Upper lobe of right lung (tissue), 1 donor: ENCODE measurements at regions not wholly inside any gene's neighbourhood (a gene's known extent, or its start where the extent isn't known, plus 50 kb on each side); places are given as distances from the start of the nearest gene placed in this dataset.
A peak's percentile ranks its signal among the peaks of the same experiment; 100 is the strongest.
"Not testable (repeated sequence)": the region's sequence is repeated elsewhere in the genome, so short reads cannot be mapped to it uniquely, and the experiment has no call there.

Experiments
- ATAC-seq: fragments of 200-7000 bp; cut with Tn5 transposase; one replicate; pipeline ENCODE4 v1.9.1; 2020; ENCODE audit warnings: mild to moderate bottlenecking, moderate library complexity
- DNase-seq: peaks from one replicate; pipeline ENCODE4 v3.0.0-alpha.2; 2020
- H3K27ac ChIP-seq: fragments of 200-600 bp; one replicate; pipeline ENCODE4 v1.8.0; 2022
- H3K27me3 ChIP-seq: fragments of 200-600 bp; one replicate; pipeline ENCODE4 v1.8.0; 2022; ENCODE audit warnings: mild to moderate bottlenecking
- H3K36me3 ChIP-seq: fragments of 200-600 bp; one replicate; pipeline ENCODE4 v1.8.0; 2022
- H3K4me1 ChIP-seq: fragments of 200-600 bp; one replicate; pipeline ENCODE4 v1.8.0; 2022
- H3K4me3 ChIP-seq: fragments of 200-600 bp; one replicate; pipeline ENCODE4 v1.8.0; 2022; ENCODE audit warnings: mild to moderate bottlenecking
- H3K9me3 ChIP-seq: fragments of 200-600 bp; one replicate; pipeline ENCODE4 v1.8.0; 2022
- intact Hi-C: fragments of 100-400 bp; cut with DNase I; formaldehyde crosslinking; loops from one replicate; pipeline ENCODE4 v1.11.0; 2022
- TF ChIP-seq, protein P1 (sequence below): fragments of 200-600 bp; IDR thresholded peaks from one replicate; pipeline ENCODE4 v1.8.0; 2022; ENCODE audit warnings: antibody characterized with exemption
- donor health status: DM: no; HTN: yes; CAD: no; lungs with severe emphysema.

- peak; percentile 74 for DNase-seq
- ATAC-seq: peak; percentile 54
- TF ChIP-seq, protein P1, sequence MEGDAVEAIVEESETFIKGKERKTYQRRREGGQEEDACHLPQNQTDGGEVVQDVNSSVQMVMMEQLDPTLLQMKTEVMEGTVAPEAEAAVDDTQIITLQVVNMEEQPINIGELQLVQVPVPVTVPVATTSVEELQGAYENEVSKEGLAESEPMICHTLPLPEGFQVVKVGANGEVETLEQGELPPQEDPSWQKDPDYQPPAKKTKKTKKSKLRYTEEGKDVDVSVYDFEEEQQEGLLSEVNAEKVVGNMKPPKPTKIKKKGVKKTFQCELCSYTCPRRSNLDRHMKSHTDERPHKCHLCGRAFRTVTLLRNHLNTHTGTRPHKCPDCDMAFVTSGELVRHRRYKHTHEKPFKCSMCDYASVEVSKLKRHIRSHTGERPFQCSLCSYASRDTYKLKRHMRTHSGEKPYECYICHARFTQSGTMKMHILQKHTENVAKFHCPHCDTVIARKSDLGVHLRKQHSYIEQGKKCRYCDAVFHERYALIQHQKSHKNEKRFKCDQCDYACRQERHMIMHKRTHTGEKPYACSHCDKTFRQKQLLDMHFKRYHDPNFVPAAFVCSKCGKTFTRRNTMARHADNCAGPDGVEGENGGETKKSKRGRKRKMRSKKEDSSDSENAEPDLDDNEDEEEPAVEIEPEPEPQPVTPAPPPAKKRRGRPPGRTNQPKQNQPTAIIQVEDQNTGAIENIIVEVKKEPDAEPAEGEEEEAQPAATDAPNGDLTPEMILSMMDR: no peak
- Histone ChIP-seq H3K9me3 (no peaks in the 10 kb centered on the region), H3K27ac (peak overlapping the region; percentile 44), H3K36me3 (no peaks in the 10 kb centered on the region), H3K4me3 (no peak overlapping the region), H3K27me3 (no peaks in the 10 kb centered on the region), H3K4me1 (peaks cover 10% of the 10 kb centered on the region)
- intact Hi-C loops: no loop called here
These were observed 68.0 kb upstream of the ARL8B start for GRCh38 chr3:5054098-5054497.

GRCh38 chr3:5054579-5054978 lies 67.5 kb upstream of the ARL8B start:
- DNase-seq, ATAC-seq, H3K4me3 ChIP-seq, H3K36me3 ChIP-seq, H3K27me3 ChIP-seq, H3K4me1 ChIP-seq, H3K27ac ChIP-seq, H3K9me3 ChIP-seq, intact Hi-C loops: not testable (repeated sequence)

DNA sequence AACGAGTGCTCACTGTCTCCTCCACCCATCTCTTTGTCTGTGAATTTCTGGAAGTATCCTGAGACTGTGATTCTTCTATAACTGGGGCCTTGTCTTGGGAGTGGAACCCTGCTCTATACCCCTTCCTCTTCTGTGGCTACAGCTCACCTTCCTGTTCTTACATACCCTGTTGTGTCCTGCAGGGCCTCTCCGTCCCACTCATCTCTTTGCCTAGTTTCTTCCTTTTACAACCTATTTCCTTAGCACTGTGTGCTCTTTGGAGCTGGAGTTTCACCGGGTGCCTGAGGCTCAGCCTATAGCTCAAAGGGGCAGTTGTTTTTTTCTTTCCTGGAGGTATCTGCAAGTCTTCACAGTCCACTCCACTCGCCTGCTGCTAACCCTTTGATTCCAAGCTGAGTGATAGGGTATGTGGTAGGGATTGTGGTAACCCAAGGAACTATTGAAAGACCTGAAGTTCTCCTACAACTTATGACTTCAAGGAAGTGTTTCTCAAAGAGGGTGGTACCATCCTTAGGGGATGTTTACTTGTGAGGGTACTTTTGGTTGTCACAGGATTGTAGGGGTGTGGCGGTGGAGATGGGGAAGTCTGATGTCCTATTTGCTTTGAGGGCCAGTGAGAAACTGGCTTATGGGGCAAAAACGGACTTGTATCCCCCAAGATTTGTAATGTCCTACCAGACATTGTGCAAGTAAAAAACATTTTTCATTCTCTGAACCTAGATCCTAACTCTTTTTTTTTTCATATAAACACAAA lies 66.6 kb upstream of the ARL8B start:
- no peaks in the 10 kb centered on the region for H3K27me3 ChIP-seq
- intact Hi-C loops: no loop called here
- peaks cover 10% of the 10 kb centered on the region for H3K4me1 ChIP-seq
- no peaks in the 10 kb centered on the region for H3K9me3 ChIP-seq
- ATAC-seq: peak; percentile 58
- no peak overlapping the region for H3K4me3 ChIP-seq
- H3K27ac ChIP-seq: peak overlapping the region; percentile 44
- DNase-seq: no peak
- TF ChIP-seq, protein P1: no peak
- H3K36me3 ChIP-seq: no peaks in the 10 kb centered on the region

DNA sequence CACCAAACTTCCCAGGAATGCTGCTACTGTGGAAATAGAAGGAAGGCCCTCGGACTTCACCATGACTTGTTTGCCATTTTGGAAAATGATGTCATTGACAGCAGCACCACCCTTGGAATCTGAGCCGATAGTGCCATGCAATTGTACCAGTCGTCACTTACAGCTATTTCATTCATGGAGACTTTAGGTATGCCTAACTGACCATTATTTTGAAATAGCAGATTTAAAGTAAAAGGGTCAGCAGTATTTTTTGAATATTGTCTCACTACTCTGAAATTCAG lies 66.0 kb upstream of the ARL8B start:
- Histone ChIP-seq H3K36me3 (no peaks in the 10 kb centered on the region), H3K27me3 (no peaks in the 10 kb centered on the region), H3K4me3 (no peak overlapping the region), H3K27ac (peak overlapping the region; percentile 44), H3K4me1 (peaks cover 10% of the 10 kb centered on the region), H3K9me3 (no peaks in the 10 kb centered on the region)
- intact Hi-C loops: no loop called here
- ATAC-seq: no peak
- DNase-seq: no peak
- TF ChIP-seq, protein P1: no peak

DNA sequence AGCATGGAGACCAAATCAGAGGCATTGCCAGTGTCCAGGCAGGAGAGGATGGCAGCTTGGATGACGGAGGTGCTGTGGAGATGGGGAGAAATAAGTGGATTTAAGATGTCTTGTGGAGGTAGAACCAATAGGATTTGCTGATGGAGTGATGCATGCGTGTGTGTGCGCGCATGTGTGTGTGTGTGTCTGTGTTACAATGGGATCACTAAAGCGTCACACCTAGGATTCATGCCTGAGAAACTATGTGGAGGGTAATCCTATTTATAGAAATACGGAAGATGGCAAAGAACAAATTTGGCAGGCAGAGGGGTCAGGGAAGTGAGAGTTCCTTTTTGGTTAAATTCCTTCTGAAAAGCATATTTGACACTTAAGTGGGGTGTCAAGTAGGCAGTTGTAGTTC lies 64.8 kb upstream of the ARL8B start:
- Histone ChIP-seq H3K36me3 (no peaks in the 10 kb centered on the region), H3K27ac (no peak overlapping the region), H3K4me3 (no peak overlapping the region), H3K27me3 (no peaks in the 10 kb centered on the region), H3K4me1 (peaks cover 10% of the 10 kb centered on the region), H3K9me3 (no peaks in the 10 kb centered on the region)
- DNase-seq (no peak), ATAC-seq (no peak)
- TF ChIP-seq, protein P1: no peak
- intact Hi-C loops: no loop called here

- Histone ChIP-seq H3K36me3 (no peaks in the 10 kb centered on the region), H3K27ac (no peak overlapping the region), H3K9me3 (no peaks in the 10 kb centered on the region), H3K27me3 (no peaks in the 10 kb centered on the region), H3K4me1 (peaks cover 10% of the 10 kb centered on the region), H3K4me3 (no peak overlapping the region)
- ATAC-seq (peak; percentile 90), DNase-seq (peak; percentile 71)
- TF ChIP-seq, protein P1: peak; percentile 79
- intact Hi-C loops: no loop called here
These were observed 64.2 kb upstream of the ARL8B start for GRCh38 chr3:5057857-5058324.
